HG03108 (cell line): ENCODE measurements at regions not wholly inside any gene's neighbourhood (a gene's known extent, or its start where the extent isn't known, plus 50 kb on each side); places are given as distances from the start of the nearest gene placed in this dataset.

Experiments
- ATAC-seq: cut with Tn5 transposase; IDR thresholded peaks from one replicate; pipeline ENCODE4 v1.9.1; 2021; ENCODE audit warnings: moderate library complexity; ENCODE audit not compliant: unreplicated experiment

DNA sequence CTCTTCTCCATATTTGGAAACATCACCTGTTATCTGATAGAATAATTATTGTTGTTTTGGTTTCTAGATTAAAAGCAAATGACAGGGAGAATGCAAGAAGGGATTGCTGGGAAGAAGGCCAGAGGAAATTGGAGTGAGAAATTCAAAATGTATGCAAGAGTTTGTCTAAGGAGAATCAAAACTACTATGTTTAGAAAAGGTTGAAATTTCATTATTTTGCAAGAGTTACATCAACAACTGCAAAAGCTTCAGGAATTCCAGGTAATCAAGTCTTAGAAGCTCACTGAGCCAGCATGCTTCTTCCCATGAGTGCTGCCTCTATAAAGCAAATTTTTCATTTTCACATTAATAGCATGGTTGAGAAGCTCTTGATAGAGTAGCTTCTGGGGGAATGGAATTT, 177.2 kb upstream of the GBE1 start:
- no peak for ATAC-seq

DNA sequence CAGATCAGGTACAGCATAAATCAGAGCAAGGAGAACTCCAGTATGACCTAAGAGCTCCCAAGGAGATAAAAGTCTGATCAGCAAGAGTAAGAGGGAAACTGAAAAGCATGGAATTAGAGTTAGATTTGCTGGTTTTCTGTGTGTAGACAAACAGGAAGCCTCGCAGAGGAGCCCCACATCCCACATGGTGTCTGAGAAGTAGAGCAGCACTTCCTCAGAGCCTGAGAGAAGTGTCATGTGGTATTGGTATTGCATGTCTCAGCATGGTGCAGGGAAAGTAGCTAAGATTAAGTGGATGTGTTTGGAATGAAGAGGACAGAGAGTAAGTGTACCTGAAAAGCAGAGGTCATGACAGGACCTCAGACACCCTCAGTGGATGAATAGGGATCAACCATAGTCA, 175.4 kb upstream of the GBE1 start:
- ATAC-seq: no peak

DNA sequence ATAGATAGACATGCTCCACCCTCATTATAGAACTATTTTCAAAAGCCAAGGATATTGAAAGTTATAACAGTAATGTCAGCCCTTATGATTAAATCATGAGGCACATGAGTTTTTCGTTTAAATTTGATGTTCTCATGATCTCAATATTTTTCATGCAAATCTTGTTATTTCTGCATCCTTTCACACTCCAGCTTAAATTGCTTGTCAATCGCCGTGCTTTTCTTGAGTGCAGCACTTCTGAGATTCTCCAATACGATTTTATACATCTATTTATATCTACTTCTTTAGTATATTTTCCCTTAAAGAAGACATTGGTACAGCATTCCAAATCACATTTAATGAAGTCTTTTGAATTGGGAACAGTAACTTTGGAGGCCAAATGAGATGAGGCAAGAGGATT, 171.2 kb upstream of the GBE1 start:
- ATAC-seq: no peak

DNA sequence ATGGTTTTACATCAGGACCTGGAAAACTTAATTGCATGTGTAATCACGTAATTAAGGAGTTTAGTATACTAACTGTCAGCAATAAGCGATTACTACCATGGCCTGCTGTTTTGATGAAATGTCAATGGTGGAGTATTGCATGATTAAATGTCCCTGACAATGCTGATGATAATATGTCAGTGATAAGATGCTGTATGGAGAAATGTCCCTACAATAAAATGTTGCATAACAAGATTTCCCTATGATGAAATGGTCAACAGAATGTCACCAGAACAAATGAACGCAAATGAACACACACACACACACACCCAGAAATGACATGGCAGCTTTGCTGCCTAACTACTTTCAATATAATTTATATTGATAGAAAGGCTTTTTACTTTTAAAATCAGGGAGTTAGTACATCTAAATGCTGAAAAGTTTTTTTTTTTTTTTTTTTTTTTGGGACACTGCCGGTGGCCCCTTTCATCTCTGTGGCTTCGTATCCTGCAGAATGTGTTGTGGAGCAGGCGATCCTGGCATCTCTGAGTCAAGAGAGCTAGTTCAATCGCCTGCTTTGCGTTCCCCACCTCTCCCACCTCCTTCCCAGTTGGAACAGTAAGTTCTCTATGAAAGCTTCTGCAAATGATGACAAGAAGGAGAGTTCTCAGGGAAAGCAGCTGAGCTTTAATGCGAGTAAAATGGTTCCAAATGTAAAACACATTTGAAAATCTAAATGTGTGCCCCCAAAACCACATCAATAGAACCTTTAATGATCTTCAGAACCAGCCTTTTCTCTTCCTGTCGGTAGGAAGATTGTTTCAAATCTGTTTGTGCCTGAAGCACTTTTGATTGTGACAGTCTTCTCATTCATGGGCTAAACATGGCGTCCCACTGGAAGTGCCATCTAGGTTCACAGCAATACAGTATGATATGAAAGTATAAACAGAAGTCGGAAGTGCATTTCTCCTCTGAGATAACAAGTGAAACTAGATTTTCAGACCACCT, 170.1 kb upstream of the GBE1 start:
- ATAC-seq: no peak

DNA sequence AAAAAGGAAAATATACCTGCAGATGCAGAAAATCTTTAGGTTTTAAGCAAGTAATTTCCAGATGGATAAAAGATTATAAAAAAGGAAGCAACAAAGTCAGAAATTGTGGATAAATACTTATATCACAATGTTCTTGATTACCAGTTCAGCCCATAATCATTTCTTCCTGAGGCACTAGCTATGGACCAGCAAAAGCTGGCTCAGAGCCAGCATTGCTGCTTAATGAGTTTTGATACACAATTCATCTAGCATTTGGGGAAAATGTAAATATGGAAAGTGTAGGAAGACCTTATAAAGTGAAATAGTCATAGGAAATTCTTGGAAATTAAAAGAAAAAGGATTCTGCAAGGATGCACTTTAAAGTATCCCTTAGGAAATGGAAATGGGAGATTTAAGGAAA, 168.3 kb upstream of the GBE1 start:
- no peak for ATAC-seq

DNA sequence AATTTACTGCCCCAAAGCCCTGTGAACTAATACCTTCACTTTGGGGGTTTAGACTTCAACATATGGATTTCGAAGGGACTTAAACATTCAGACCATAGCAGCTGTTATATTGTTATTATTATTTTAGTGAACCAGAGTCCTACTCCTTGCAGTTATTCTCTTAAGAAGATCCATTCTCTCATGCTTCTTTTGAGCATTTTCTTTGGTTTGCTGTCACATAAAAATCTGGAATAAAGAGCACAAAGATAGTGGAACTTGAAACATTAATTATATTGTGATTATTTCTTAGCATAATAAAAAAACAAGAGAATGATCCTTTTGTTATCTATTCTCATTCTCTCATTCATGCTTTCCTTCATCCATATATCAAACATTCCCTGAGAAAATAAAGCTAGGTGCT, 166.4 kb upstream of the GBE1 start:
- ATAC-seq: no peak

DNA sequence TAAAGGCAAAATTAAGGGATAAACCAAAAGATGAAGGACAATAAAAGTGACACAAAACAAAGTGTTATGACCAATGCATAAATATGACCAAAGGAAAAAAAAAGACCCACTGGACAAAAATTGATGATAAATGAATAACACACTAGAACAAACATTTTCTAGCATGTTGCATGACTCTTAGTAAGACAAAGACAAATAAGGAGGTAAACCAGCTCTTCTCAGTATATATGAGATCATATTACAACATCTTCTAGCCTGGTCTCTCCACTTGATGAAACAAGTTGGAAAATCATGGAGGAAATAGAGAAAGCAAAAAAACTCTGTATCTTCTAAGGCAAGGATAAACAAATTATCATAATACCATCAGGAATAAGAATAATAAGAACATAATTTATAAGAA, 163.9 kb upstream of the GBE1 start:
- ATAC-seq: no peak

DNA sequence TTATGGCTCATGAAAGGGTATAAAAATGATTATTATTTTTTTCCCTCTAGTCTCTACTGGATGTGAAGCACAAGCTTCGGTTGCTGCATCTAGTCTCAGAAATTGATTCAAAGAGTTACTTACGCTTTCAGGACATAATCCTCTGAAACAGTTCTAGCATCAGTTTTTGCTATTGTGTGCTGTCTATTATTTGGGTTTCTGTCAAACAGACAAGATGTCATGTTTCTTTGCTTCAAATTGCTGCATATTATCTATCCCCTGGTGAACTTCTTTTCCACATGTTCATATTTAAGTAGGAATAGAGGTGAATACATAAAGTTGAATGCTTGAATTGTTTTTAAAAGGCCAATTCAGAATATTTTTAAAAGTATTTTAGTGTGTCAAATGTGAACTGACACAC, 161.6 kb upstream of the GBE1 start:
- no peak for ATAC-seq

DNA sequence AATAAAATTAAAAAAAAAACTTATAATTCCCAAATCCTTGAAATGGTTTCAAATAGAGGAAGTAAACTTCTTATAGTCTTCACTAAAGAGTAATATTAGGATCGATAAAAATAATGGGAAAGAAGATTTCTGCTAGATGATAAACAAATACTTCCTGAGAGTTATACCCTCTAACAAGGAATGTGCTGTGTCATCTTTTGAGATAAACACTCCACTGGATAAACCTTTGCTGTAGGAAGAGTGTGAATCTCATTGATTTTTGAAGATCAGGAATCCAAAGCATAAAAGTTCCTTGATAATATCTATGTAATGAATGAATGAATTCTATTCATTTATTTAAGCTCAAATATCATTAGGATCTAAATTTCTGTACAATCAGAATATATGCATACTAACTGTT, 161.0 kb upstream of the GBE1 start:
- no peak for ATAC-seq

DNA sequence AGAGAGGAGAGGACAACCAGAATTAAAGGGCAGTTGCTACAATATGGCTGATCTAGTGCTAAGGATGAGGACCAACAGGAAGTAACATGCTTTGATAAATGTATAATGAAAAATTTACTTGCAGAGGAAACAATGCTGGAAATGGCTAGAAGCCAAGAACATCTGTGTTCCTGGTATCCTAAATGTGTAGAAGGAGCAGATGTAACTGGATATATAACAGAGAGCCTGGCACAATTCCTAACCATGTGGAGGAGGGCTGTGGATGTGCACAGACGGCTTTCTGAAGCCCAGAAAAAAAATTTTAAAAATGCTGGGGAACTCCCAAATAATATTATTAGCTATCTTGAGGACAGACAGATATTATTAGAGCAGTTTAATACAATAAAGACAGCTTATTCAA, 159.4 kb upstream of the GBE1 start:
- ATAC-seq: no peak

DNA sequence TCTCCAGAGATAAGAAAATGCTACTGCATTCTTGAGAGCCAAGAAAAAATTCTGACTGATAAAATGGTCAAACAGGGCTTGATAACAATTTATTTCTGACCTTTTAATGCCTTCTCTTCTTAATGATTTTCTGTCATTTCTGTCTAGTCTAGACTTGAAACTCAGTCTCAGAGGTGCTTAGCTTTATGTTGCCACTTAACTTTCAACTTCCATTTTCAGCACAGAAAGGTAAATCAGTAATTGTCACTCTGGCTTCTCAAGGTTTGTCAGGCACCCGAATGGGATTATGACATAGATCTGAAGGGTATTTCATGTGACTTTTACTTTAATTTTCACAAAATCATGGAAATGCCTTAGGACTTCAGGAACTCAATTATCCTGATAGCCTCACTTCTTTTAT, 155.4 kb upstream of the GBE1 start:
- no peak for ATAC-seq

DNA sequence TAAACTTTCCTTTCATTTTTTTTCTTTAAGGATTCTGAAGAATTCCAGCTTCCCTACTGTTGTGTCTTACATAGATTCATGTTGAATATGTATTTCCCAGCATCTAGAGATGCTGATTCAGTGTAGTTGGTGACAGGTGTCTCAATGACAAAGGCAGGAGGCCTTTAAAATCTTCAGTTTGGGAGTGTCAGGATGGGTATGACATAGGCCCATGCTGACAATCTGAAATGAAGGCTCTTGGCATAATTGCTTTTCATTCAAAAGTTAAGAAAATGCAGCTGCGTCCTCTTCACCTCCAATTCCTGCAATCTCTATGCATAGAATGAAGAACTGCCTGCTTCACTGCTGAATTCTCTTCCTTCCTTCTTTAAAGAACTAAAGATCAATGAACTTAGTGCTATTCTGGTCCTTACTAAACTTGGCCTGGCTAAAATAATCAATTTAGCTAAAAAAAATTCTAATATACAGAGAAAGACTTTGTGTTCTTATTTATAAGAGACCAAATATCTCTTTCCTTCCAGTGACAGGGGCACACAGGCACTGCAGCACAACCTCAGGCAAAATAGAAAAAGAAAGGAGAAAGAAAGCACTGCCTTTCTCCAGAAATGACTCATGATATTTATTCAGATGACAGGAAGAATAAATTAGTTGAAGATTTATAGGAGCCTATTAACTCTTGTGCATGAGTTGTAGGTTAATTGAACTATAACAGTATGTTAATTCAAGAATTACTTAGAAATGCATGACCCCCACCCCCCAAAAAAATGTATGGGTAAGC, 152.6 kb upstream of the GBE1 start:
- no peak for ATAC-seq

DNA sequence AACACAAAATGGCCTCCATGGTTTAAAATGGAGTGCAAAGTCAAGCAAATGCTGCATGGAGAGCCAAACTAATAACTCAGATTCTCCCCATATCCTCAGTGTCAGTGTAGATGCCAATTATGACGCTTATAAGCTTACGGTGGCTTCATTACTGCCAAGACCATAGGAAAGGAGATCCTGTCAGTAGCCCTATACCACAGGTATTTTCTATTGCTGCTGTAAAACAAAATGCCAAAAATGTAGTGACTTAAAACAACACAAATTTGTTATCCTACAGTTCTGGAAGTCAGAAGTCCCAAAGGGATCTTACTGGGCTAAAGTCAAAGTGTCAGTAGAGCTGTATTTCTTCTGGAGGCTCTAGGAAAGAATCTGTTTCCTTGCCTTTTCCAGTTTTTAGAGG, 149.8 kb upstream of the GBE1 start:
- no peak for ATAC-seq

DNA sequence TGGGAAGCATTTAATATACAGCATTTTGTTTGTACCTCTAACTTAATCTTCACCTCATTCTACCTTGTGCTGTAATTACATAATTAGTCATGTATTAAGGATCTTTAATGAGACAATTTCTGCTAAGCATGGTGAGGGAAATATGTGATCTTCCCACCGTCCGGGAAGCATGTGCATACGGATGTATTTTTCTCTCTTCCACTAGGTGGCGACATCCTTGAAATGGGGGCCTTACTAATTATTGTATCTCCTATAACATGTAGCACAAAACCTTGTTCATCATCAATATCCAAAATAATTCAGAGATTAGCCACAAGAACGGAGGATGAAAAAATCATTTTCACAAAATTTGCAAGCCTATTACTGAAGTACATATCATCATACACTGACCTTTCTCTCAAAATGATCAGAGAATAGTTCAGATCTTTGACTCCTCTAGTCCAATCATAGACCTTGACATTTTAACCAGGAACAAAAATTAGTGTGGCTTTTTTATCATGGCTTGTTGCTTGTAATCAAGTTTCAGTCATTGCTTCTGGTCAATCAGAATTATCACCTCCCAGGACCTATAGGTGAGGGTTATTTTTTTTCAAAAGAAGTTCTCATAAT, 148.9 kb upstream of the GBE1 start:
- peak; percentile 49 for ATAC-seq

DNA sequence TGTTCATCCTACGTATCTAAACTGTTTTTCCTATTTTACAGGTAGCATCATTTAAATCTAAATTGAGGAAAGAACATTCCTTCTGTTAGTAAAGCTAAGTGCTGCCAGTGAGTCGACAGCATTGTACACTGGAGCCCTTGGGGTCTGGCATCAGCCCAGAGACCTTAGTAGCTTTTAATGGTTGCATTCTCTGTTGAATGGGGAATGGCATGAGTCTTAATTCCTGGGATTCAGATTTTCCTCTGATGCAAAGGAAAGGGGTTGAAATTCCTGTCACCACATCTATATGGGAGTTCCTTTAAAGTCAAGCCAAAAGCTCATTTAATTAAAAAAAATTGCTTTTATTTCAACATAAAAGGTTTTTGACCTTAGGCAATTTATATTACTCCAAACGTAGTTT, 148.4 kb upstream of the GBE1 start:
- ATAC-seq: no peak

DNA sequence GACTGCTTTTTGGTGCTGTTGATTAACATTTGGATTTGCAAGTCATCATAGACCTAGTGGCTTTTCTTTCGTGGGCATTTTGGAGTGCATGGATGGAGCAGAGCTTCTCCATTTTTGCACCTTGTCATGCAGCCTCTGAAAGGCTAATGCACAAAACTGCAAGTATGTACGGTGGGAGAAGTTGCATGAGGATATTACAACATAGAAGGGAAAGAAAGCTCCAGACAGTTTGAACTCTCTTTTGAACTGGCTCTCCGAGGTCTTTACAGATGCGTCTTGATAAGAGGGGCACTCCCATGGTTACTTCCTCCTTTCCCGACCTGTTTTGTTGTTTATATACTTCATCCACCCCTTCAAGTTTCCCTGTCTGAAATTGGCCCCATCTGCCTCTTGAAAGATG, 147.1 kb upstream of the GBE1 start:
- no peak for ATAC-seq

DNA sequence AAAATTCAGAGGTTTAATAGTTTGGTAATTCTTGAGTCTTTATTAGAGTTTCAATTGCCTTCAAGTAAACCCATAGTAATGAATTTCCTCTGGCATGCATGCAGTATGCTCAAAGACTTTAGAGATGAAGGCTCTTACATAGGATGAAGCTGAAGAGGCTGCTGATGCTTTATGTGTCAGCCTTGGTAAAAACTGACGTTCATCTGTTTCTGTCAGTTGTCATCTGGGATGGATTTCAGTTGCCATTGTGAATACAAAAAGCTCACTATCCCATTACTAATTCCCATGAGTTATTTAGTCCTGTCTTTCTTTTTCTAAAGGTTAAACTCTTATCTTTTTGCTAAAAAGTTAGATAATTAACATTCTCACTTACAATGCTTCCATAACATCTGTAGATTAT, 136.9 kb upstream of the GBE1 start:
- ATAC-seq: no peak

DNA sequence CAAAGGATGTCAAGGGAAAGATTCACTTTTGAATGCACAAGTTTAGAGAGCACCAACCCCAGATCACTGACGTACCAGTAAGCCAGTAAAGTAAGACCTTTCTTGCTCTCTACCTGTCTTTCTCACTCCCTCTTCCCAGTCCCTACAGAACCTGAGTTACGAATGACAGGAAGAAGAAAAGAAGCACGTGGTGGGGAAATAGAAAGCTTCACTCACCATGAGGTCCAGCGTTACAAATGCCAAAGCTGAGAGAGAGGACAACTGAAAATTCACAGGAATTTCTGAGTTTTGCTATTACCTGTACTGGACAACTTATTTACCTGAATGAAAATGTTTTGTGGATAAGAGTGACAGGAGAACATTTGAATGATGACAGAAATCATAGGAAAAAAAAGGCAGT, 133.2 kb upstream of the GBE1 start:
- no peak for ATAC-seq

DNA sequence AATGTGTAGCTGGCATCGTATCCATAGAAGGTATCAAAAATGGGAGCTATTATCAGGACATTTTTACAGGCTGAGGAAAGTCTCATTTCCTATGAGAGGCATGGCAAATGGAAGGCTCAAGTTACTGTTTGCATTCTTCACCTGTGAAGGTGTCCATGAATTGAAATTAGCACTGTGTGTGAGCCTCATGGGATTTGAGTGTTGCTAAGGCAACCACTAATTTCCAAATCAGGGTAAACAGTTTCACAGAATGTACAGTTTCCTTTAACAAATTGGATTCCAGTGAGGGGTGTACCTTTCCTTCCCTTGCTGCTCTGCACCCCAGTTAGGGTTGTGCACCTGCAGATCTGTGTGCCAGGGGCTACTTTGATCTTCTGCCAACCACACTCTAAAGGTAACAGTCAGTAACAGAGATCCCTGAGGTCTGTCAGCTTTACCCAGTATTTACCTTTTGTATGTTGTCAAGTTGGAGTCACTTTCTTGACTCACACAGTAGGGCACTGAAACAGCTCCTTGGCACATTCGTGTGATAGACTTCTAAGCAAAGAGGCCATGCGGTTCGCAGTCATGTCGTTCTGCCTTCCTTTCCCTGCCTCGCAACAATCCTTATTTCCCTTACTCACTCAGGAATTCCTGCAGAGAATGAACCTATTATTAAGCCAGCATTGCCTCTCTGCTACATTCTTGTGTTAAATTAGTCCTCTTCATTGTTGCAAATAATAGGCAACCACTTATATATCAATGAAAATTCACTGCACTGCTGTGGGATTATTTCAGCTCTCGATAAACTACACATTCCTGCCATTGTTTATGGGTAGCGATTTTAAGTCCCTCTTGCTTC, 129.8 kb upstream of the GBE1 start:
- ATAC-seq: no peak

DNA sequence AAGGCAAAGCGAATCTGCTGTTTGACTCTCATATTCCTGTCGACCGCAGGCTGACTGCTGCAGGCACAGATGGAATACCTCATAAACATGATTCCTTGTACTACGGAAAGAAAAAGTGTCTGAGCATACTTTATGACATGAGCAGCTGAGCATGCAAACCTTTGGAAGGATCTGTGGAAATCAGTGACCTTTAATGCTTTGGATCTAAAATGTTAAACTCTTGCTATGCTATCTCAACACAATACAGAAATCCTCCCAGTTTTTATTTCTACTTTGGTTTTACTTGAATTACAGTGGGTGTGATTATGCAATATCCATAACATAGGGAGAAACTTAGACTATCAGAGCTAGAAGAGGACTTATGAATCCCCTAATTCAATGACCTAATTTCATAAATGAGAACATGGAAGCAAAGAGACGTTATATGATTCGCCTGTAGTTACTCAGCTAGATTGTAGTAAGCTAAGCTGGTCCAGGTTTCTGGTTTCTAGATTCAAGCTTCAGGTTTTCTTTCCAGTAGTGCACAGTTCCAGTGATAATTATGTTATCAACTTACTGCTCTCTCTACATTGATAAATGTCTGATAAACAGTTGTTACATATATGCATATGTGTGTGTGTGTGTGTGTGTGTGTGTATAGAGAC, 127.6 kb upstream of the GBE1 start:
- ATAC-seq: no peak
